GM19395 (cell line): ENCODE measurements at regions not wholly inside any gene's neighbourhood (a gene's known extent, or its start where the extent isn't known, plus 50 kb on each side); places are given as distances from the start of the nearest gene placed in this dataset.
A peak's percentile ranks its signal among the peaks of the same experiment; 100 is the strongest.

ENCODE experiments used
- ATAC-seq: cut with Tn5 transposase; IDR thresholded peaks from one replicate; pipeline ENCODE4 v1.9.1; 2021; ENCODE audit warnings: mild to moderate bottlenecking, moderate library complexity; ENCODE audit not compliant: unreplicated experiment

DNA sequence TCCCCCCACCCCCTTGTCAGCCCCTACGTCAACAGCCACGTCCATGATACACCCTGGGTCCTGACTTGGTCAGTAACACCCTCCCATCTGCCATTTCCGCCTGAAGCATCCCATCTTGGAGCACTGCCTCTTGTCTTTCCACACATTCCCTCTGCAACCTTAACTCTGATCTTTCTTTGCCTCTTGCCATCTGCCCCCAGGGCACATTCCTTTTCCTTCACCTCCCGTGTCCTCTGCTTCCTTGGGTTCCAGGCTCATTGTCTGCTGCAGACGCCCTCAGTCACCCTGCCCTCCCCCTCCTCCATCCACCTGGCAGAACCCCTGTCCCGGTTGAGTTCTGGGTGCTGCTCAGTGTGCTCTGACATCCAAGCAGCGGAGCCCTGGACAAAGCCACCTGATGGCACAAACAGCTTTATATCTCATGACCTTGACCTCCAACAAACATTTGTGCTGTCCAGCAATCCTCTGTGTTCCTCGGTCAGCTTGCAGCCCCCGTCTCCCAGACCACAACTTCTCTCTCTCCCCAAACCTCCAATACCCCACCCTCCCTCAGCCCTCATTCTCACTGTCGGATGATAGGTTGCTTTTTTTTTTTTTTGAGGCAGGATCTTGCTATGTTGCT lies 97.7 kb upstream of the IER5L start:
- ATAC-seq = no peak

- no peak for ATAC-seq
Measured at GRCh38 chr9:129273941-129274684, 96.1 kb upstream of the IER5L start.

- no peak for ATAC-seq
Measured at GRCh38 chr9:129273136-129273895, 95.3 kb upstream of the IER5L start.

GRCh38 chr9:129272348-129273025 lies 94.4 kb upstream of the IER5L start:
- no peak for ATAC-seq

GRCh38 chr9:129270903-129271431 lies 92.9 kb upstream of the IER5L start:
- ATAC-seq = peak; percentile 63

DNA sequence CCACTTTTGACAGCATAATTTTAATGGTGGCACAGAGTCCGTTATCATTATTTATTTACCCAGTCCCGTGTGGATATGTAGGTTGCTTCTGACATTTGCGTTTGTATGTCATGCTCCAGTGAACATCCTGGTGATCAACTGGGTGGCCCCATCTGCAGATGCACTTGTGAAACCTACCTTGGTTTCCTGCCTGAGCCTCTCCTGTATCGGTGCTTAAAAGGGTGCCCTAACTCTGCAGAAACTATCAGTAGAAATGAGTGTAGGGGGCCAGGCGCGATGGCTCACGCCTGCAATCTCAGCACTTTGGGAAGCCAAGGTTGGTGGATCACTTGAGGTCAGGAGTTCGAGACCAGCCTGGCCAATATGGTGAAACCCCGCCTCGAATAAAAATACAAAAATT lies 92.1 kb upstream of the IER5L start:
- ATAC-seq = peak; percentile 80

- ATAC-seq = no peak
Measured at GRCh38 chr9:129267141-129267540, 89.1 kb upstream of the IER5L start.

GRCh38 chr9:129266536-129266935 lies 88.5 kb upstream of the IER5L start:
- ATAC-seq = no peak

- ATAC-seq = no peak
Measured at GRCh38 chr9:129264388-129264787, 86.3 kb upstream of the IER5L start.

DNA sequence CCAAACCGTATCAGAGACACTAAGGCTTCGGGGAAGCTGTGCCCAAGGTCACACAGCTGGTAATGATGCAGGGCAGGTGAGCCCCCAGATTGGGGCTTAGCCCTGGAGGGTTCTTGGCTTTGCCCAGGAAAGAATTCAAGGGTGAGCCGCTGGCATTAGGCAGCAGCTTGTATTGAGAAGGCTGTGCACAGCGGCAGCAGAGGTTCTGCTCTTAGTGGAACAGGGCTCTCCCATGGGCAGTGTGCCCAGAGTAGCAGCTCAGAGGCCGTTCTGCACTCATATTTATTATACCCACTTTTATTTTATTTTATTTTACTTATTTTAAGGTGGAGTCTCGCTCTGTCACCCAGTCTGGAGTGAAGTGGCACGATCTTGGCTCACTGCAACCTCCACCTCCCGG lies 85.8 kb upstream of the IER5L start:
- no peak for ATAC-seq

- no peak for ATAC-seq
Measured at GRCh38 chr9:129262261-129262660, 84.2 kb upstream of the IER5L start.

- no peak for ATAC-seq
Measured at GRCh38 chr9:129259375-129259774, 81.3 kb upstream of the IER5L start.

DNA sequence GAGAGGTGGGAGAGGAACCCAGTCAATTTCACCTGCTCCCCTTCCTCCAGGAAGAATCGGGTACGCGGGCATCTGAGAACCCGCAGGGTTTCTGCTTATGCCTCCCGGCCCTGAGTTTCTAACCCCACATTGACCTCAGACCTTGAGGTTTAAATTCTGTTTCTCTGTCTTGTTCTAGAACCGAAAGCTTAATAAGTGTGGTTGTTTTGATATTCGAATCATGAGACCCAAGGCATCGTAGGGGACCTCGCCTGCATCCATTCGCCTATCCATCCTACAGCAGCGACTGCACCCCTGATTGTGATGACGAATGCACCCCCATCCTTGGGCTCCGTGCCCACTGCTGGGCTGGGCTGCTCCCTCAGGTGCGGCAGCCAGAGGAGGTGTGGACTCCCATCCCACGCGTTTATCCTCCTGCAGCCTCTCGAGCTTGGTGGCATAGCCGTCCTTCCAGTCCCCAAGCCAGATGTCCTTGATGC lies 80.8 kb upstream of the IER5L start:
- no peak for ATAC-seq

GRCh38 chr9:129258124-129258822 lies 80.2 kb upstream of the IER5L start:
- no peak for ATAC-seq

DNA sequence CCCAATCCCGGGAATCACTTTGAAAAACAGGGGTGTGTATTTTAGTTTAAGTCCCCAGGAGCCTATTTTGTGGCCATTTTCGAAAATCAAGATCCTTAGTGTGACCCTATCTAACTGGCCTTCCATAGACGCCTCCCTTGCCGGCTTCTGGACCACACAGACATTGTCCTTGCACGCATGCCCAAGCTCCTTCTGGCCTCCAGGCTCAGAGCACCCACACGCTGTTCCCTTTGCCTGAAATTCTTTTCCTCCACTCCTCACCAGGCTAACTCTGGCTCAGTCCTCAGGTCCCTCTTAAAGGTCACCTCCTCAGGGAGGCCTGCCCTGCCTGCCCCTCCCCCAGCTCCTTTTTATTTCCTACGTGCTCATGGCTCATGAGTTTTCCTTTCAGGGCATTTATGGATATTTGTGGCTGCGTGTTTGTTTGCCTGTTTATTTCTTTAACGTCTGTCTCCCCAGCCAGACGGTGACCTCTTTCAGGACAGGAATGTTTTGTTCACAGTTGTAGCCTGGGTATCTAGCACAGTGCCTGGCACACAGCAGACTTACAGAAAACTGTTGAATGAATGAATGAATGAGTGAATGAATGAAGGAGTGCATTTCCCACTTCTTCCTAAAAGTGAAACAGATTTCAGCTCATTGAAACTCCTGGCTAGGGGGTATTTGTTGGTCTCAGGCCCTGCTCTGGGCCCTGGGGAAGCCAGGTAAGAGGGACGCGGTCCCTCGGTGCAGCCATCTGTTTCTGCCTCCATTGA lies 79.1 kb upstream of the IER5L start:
- ATAC-seq = no peak

GRCh38 chr9:129254566-129255287 lies 76.7 kb upstream of the IER5L start:
- no peak for ATAC-seq

- ATAC-seq = no peak
Measured at GRCh38 chr9:129253803-129254381, 75.8 kb upstream of the IER5L start.

DNA sequence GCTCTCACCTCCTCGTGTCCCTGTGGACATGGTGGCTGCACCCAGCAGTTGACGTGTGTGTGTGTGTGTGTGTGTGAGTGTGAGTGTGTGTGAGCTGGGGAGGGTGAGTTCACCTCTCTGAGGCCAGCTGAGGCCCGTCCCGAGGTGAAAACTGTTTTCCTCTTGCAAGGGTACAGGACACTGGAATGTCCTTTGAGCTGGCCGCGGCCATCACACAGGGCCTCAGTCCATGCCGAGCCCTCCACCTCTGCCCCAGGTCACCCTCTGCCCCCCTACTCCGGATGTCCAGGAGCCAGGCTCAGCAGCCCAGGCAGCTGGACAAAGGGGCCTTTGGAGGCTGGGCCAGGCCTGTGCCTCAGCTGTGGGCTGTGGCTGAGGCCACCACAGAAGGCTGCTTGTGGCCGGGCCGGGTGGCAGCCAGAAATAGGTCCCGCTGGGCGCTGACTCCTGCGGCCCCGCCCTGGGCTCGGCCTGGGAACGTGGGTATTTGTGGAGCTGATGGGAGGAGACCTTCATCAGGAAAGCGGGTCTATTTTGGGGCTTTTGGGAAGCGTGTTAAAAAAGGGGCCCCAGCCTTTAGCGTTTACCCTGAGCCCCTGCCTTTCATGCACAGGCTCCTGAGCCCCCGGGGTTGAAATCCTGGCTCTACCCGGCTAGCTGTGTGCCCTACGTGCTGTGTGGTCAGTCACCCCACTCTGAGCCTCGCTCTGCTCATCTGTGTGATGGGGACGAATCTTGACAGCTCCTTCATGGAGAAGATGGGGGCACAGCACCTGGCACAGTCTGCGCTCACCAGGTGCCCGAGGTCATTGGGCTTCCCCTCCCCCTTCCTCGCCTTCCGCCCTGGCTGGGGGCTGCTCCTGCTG lies 75.1 kb upstream of the IER5L start:
- ATAC-seq = no peak
